RWPE2 (cell line): ENCODE measurements at regions not wholly inside any gene's neighbourhood (a gene's known extent, or its start where the extent isn't known, plus 50 kb on each side); places are given as distances from the start of the nearest gene placed in this dataset.

Experiments used
- ATAC-seq: fragments of 200-7000 bp; cut with Tn5 transposase; 3 replicates; pipeline ENCODE4 v1.9.1; 2021; ENCODE audit warnings: low read depth
- DNase-seq: peaks from one replicate; pipeline ENCODE4 v3.0.0-alpha.2; 2020; ENCODE audit warnings: low spot score
- H3K27ac ChIP-seq: fragments of 450-650 bp; 2 replicates; pipeline ENCODE4 v1.5.1; 2017; ENCODE audit warnings: mild to moderate bottlenecking; ENCODE audit not compliant: poor library complexity, severe bottlenecking
- H3K27me3 ChIP-seq: fragments of 250-450 bp; sonication (Bioruptor Pico); 2 replicates; pipeline ENCODE4 v1.5.1; 2021; ENCODE audit warnings: mild to moderate bottlenecking, moderate library complexity; ENCODE audit not compliant: insufficient read depth, poor library complexity, severe bottlenecking
- H3K36me3 ChIP-seq: fragments of 250-450 bp; sonication (Bioruptor Pico); 2 replicates; pipeline ENCODE4 v1.5.1; 2020; ENCODE audit warnings: low read depth, mild to moderate bottlenecking, moderate library complexity
- H3K4me1 ChIP-seq: fragments of 250-450 bp; sonication (Bioruptor Pico); 2 replicates; pipeline ENCODE4 v1.5.1; 2021; ENCODE audit warnings: mild to moderate bottlenecking, moderate library complexity; ENCODE audit not compliant: insufficient read depth, poor library complexity, severe bottlenecking
- H3K4me3 ChIP-seq: fragments of 250-450 bp; sonication (Bioruptor Pico); 2 replicates; pipeline ENCODE4 v1.5.1; 2021; ENCODE audit warnings: mild to moderate bottlenecking, moderate library complexity; ENCODE audit not compliant: severe bottlenecking
- H3K9me3 ChIP-seq: fragments of 250-450 bp; sonication (Bioruptor Pico); 2 replicates; pipeline ENCODE4 v1.5.1; 2021; ENCODE audit warnings: mild to moderate bottlenecking, moderate library complexity; ENCODE audit not compliant: severe bottlenecking
- TF ChIP-seq, protein P1 (sequence below): fragments of 450-650 bp; IDR thresholded peaks from one replicate; pipeline ENCODE4 v1.5.1; 2017; ENCODE audit warnings: mild to moderate bottlenecking, moderate library complexity; ENCODE audit not compliant: poor library complexity, severe bottlenecking

DNA sequence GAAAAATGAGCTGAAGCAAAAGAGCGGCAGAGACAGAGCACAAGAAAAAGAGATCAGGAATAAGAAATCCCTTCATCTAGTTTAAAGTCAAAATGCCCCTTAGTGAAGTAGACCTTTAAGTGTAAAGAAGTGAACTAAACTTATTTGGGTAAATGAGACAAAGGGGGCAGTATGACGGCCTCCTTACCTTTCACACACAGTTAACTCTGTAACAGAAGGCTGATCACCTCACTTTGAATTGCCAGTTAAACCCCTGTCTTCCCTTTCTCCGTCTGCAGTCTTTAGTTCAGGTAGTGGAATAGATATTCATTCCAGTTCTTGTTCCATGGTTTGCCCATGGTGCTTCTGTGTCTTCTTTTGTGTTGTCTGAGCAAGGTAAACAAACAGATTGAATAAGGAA lies 1029.8 kb downstream of the DIAPH3 start:
- ATAC-seq (no peak), DNase-seq (no peak)
- TF ChIP-seq, protein P1, sequence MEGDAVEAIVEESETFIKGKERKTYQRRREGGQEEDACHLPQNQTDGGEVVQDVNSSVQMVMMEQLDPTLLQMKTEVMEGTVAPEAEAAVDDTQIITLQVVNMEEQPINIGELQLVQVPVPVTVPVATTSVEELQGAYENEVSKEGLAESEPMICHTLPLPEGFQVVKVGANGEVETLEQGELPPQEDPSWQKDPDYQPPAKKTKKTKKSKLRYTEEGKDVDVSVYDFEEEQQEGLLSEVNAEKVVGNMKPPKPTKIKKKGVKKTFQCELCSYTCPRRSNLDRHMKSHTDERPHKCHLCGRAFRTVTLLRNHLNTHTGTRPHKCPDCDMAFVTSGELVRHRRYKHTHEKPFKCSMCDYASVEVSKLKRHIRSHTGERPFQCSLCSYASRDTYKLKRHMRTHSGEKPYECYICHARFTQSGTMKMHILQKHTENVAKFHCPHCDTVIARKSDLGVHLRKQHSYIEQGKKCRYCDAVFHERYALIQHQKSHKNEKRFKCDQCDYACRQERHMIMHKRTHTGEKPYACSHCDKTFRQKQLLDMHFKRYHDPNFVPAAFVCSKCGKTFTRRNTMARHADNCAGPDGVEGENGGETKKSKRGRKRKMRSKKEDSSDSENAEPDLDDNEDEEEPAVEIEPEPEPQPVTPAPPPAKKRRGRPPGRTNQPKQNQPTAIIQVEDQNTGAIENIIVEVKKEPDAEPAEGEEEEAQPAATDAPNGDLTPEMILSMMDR, result no peak
- Histone ChIP-seq H3K27me3 (peaks cover 6% of the 10 kb centered on the region), H3K4me3 (no peak overlapping the region), H3K36me3 (no peaks in the 10 kb centered on the region), H3K4me1 (no peaks in the 10 kb centered on the region), H3K27ac (no peak overlapping the region), H3K9me3 (no peaks in the 10 kb centered on the region)

DNA sequence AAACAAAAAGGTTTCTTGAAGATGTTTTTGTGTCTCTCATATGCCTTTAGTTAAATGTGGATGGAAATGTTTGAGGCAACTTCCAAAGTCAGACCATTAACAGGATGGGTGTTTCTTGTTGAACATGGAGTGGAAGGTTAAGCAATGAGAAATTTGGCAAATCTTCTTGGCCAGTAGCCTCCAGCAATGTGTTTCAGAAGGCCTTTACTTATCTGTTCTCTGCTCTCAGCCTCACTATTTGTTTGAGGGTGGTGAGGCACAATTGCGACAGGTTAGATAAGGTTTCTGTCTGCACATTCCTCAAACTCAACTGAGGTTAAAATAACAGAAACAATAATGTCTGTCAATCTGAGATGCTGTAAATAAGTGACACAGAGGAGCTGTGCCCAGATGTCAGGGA lies 1019.0 kb downstream of the DIAPH3 start:
- Histone ChIP-seq H3K27ac (no peak overlapping the region), H3K27me3 (no peaks in the 10 kb centered on the region), H3K4me3 (no peak overlapping the region), H3K36me3 (no peaks in the 10 kb centered on the region), H3K4me1 (no peaks in the 10 kb centered on the region), H3K9me3 (no peaks in the 10 kb centered on the region)
- DNase-seq (no peak), ATAC-seq (no peak)
- TF ChIP-seq, protein P1, result no peak

DNA sequence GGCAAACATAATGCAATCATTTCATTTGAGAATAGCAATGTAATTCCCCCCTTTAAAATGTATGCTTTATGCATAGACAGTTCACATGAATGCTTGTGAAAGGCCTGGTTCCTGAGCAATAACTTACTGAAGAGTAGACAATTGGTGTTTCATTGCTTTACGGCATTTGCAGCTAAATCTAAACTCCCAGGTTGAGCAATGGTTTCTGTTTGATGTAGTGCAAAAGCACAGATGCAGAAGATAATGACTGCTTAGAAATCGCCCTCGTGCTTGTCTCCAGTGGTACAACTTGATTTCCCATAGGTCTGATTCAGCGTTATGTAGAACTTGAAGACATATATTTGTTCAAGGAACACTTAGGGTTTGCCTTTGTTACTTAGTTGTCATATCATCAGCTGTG lies 1018.3 kb downstream of the DIAPH3 start:
- Histone ChIP-seq H3K4me1 (no peaks in the 10 kb centered on the region), H3K27ac (no peak overlapping the region), H3K27me3 (no peaks in the 10 kb centered on the region), H3K36me3 (no peaks in the 10 kb centered on the region), H3K4me3 (no peak overlapping the region), H3K9me3 (no peaks in the 10 kb centered on the region)
- DNase-seq (no peak), ATAC-seq (no peak)
- TF ChIP-seq, protein P1, result no peak

DNA sequence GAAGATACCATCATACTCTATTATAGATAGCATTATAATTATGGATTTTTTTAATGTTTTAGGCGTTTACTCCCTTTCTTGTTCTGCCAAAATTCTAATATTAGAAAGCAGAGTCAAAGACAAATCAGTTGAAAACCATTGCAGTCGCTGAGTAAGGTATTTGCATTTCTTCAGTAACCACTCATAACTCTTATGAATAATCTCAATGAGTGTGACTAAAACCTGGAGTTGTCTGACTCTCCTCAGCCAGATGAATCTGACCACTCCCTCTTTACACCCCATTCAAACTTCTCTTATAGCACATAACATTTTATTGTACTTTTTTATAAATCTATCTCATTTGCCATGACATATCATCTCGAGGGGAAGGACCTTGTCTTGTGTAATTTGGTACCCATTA lies 1006.5 kb downstream of the DIAPH3 start:
- H3K4me1 ChIP-seq, result no peaks in the 10 kb centered on the region
- no peaks in the 10 kb centered on the region for H3K36me3 ChIP-seq
- TF ChIP-seq, protein P1, result no peak
- no peak overlapping the region for H3K4me3 ChIP-seq
- no peaks in the 10 kb centered on the region for H3K9me3 ChIP-seq
- H3K27me3 ChIP-seq, result no peaks in the 10 kb centered on the region
- ATAC-seq (no peak), DNase-seq (no peak)
- H3K27ac ChIP-seq, result no peak overlapping the region

DNA sequence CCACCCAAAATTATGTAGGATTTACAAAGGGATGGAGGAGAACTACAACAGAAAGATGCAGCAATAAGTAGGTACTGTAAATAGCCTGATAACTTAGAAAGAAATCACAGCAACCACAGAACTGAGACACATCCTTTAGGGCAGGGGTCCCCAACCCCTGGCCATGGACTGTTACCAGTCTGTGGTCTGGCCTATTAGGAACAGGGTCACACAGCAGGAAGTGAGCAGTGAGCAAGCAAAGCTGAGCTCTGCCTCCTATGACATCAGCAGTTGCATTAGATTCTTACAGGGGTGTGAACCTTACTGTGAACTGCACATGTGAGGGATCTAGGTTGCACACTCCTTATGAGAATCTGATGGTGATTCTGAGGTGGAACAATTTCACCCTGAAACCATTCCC lies 997.6 kb downstream of the DIAPH3 start:
- no peaks in the 10 kb centered on the region for H3K9me3 ChIP-seq
- ATAC-seq (no peak), DNase-seq (no peak)
- no peak overlapping the region for H3K27ac ChIP-seq
- no peaks in the 10 kb centered on the region for H3K36me3 ChIP-seq
- no peak overlapping the region for H3K4me3 ChIP-seq
- no peaks in the 10 kb centered on the region for H3K4me1 ChIP-seq
- peaks cover 5% of the 10 kb centered on the region for H3K27me3 ChIP-seq
- TF ChIP-seq, protein P1, result no peak
